HEK293T (cell line): ENCODE measurements at regions not wholly inside any gene's neighbourhood (a gene's known extent, or its start where the extent isn't known, plus 50 kb on each side); places are given as distances from the start of the nearest gene placed in this dataset.

Experiments
- CTBP1 ChIP-seq: fragments of 450-650 bp; IDR thresholded peaks from 2 replicates; pipeline ENCODE4 v1.6.1; 2016; ENCODE audit warnings: borderline replicate concordance
- ELF4 ChIP-seq: fragments of 450-650 bp; IDR thresholded peaks from 2 replicates; pipeline ENCODE4 v1.6.1; 2017; ENCODE audit warnings: antibody characterized with exemption
- FOXK2 ChIP-seq: fragments of 450-650 bp; IDR thresholded peaks from 2 replicates; pipeline ENCODE4 v1.6.1; 2016; ENCODE audit warnings: mild to moderate bottlenecking

GRCh38 chr10:35808344-35808743 lies 166.2 kb upstream of the FZD8 start:
- TF ChIP-seq CTBP1 (no peak), FOXK2 (no peak), ELF4 (no peak)
